ENCODE measurements at regions not wholly inside any gene's neighbourhood (a gene's known extent, or its start where the extent isn't known, plus 50 kb on each side); places are given as distances from the start of the nearest gene placed in this dataset.

GRCh38 chr6:104558746-104559145 is 301.0 kb downstream of the HACE1 start:
- H3K4me1 Mint-ChIP-seq, result peaks cover 14% of the 10 kb centered on the region
- no peaks in the 10 kb centered on the region for H3K27me3 Mint-ChIP-seq (ENCODE audit: low read depth)
- no peak overlapping the region for H3K27ac Mint-ChIP-seq
- TF ChIP-seq, protein P1, sequence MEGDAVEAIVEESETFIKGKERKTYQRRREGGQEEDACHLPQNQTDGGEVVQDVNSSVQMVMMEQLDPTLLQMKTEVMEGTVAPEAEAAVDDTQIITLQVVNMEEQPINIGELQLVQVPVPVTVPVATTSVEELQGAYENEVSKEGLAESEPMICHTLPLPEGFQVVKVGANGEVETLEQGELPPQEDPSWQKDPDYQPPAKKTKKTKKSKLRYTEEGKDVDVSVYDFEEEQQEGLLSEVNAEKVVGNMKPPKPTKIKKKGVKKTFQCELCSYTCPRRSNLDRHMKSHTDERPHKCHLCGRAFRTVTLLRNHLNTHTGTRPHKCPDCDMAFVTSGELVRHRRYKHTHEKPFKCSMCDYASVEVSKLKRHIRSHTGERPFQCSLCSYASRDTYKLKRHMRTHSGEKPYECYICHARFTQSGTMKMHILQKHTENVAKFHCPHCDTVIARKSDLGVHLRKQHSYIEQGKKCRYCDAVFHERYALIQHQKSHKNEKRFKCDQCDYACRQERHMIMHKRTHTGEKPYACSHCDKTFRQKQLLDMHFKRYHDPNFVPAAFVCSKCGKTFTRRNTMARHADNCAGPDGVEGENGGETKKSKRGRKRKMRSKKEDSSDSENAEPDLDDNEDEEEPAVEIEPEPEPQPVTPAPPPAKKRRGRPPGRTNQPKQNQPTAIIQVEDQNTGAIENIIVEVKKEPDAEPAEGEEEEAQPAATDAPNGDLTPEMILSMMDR (IDR thresholded peaks at IDR 0.05; ENCODE audit: unreplicated experiment), result no peak
- peaks cover 5% of the 10 kb centered on the region for H3K9me3 Mint-ChIP-seq
- no peaks in the 10 kb centered on the region for H3K36me3 Mint-ChIP-seq
- no peak for DNase-seq (ENCODE audit: low spot score in 2 of 2, unreplicated experiment in 2 of 2)
- H3K4me3 Mint-ChIP-seq, result no peak overlapping the region

DNA sequence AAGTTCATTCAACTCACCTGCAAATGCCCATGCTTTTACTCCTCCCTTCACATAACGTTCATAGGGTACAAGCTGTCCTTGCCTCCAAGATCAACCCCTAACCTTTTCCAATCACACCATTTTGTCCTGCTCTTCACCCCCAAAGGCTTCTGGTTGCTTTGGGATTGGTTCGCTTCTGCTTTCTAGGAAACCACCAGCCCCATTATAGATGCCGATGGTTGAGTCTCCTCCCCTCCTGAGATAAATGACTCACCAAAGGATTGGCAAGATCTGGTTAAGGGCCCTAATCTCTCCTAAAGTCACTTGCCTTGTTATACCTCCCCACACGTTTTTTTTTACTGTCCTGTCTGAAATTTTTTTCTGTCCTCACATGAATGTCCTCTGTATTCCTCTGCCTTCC is 311.4 kb downstream of the HACE1 start:
- no peak overlapping the region for H3K4me3 Mint-ChIP-seq
- TF ChIP-seq, protein P1 (IDR thresholded peaks at IDR 0.05; ENCODE audit: unreplicated experiment), result no peak
- no peak for DNase-seq (ENCODE audit: low spot score in 2 of 2, unreplicated experiment in 2 of 2)
- H3K9me3 Mint-ChIP-seq, result peaks cover 5% of the 10 kb centered on the region
- no peak overlapping the region for H3K27ac Mint-ChIP-seq
- H3K27me3 Mint-ChIP-seq (ENCODE audit: low read depth), result no peaks in the 10 kb centered on the region
- H3K36me3 Mint-ChIP-seq, result no peaks in the 10 kb centered on the region
- H3K4me1 Mint-ChIP-seq, result no peaks in the 10 kb centered on the region

DNA sequence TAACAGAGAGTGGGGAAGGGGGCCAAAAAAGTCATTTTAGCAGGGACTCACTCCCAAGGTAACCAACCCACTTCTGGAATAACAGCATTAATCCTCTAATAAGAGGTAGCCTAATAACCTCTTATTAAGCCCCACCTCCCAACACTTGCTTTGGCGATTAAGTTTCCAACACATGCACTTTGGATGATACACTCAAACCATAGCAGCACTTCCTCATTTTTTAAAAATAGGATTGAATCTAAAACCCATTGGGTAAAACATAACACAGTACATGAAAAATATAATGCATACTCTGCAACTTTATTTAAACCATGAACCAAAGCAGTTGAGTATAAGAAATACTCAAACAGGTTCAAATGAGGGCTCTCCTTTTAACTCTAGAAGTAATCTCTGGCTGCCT is 318.3 kb downstream of the HACE1 start:
- TF ChIP-seq, protein P1 (IDR thresholded peaks at IDR 0.05; ENCODE audit: unreplicated experiment), result no peak
- Mint-ChIP-seq H3K9me3 (no peaks in the 10 kb centered on the region), H3K4me3 (no peak overlapping the region), H3K36me3 (no peaks in the 10 kb centered on the region), H3K27ac (no peak overlapping the region), H3K27me3 (ENCODE audit: low read depth) (no peaks in the 10 kb centered on the region), H3K4me1 (peaks cover 20% of the 10 kb centered on the region)
- no peak for DNase-seq (ENCODE audit: low spot score in 2 of 2, unreplicated experiment in 2 of 2)

GRCh38 chr6:104540743-104541142 is 319.0 kb downstream of the HACE1 start:
- no peaks in the 10 kb centered on the region for H3K36me3 Mint-ChIP-seq
- TF ChIP-seq, protein P1 (IDR thresholded peaks at IDR 0.05; ENCODE audit: unreplicated experiment), result no peak
- H3K4me1 Mint-ChIP-seq, result peaks cover 26% of the 10 kb centered on the region
- H3K27ac Mint-ChIP-seq, result no peak overlapping the region
- no peaks in the 10 kb centered on the region for H3K27me3 Mint-ChIP-seq (ENCODE audit: low read depth)
- H3K4me3 Mint-ChIP-seq, result no peak overlapping the region
- no peaks in the 10 kb centered on the region for H3K9me3 Mint-ChIP-seq
- DNase-seq (ENCODE audit: low spot score in 2 of 2, unreplicated experiment in 2 of 2), result no peak

DNA sequence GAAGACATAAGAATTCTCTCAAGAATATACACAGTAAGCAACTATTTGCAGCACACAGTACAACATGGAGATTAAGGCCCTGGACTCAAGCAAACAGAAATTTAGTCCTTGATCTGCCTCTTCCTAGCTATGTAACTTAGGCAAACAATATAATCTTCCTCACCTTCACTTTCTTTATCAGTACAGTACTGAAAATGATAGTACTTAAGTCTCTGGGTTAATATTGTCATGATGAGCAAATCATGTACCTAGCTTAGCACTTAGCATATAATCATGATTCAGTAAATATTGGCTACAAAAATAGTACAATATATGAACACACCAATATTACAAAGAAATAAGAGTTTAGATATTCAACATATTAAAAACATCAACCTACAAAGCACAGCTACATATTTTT is 320.5 kb downstream of the HACE1 start:
- no peaks in the 10 kb centered on the region for H3K36me3 Mint-ChIP-seq
- no peak overlapping the region for H3K27ac Mint-ChIP-seq
- no peak for DNase-seq (ENCODE audit: low spot score in 2 of 2, unreplicated experiment in 2 of 2)
- TF ChIP-seq, protein P1 (IDR thresholded peaks at IDR 0.05; ENCODE audit: unreplicated experiment), result no peak
- H3K27me3 Mint-ChIP-seq (ENCODE audit: low read depth), result no peaks in the 10 kb centered on the region
- peaks cover 35% of the 10 kb centered on the region for H3K4me1 Mint-ChIP-seq
- H3K4me3 Mint-ChIP-seq, result no peak overlapping the region
- no peaks in the 10 kb centered on the region for H3K9me3 Mint-ChIP-seq

DNA sequence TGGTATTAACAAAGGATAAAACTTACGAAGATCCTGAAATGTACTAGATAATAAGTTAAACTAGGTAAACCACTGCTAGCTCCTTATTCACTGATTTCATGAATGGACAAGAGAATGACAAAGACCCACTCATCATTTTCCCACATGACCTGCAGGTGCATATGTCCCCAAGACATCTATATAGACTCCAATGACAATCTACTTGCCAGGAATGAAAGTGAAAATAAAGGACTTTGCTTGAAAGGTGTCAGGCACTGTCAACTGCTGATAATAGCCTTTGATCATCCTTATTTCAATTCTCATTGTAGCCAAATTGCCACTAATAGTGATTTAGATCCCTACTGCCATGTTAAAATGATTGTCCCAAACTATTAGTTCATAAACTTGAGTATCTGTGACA is 321.8 kb downstream of the HACE1 start:
- Mint-ChIP-seq H3K4me1 (peaks cover 44% of the 10 kb centered on the region), H3K4me3 (no peak overlapping the region), H3K27ac (no peak overlapping the region), H3K27me3 (ENCODE audit: low read depth) (no peaks in the 10 kb centered on the region), H3K9me3 (no peaks in the 10 kb centered on the region), H3K36me3 (no peaks in the 10 kb centered on the region)
- TF ChIP-seq, protein P1 (IDR thresholded peaks at IDR 0.05; ENCODE audit: unreplicated experiment), result no peak
- no peak for DNase-seq (ENCODE audit: low spot score in 2 of 2, unreplicated experiment in 2 of 2)
